CD4-positive, alpha-beta T cell treated with Interleukin-15 for 4 hours (primary cell): ENCODE measurements at regions not wholly inside any gene's neighbourhood (a gene's known extent, or its start where the extent isn't known, plus 50 kb on each side); places are given as distances from the start of the nearest gene placed in this dataset.
"Not testable (repeated sequence)": the region's sequence is repeated elsewhere in the genome, so short reads cannot be mapped to it uniquely, and the experiment has no call there.

Experiments
- DNase-seq: peaks from one replicate; pipeline ENCODE4 v3.0.0-alpha.2; 2020; ENCODE audit warnings: low spot score

DNA sequence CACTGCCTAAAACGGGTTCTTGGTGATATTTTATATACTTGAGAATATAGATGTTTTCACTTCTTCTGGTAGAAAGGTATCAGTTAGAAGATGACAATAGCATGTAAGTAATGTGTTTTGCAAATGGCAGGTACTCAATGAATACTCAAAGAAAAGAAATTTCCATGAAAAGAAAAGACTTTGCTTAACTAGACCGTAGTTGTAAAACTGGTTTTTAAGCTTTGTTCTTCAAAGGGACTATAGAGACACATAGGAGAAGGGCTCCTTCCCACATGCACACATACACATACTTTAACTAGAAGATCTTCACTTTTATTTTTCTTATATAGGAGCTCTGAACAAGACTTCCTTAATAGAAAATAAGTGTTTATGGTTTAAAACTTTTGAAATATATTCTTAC is 215.3 kb upstream of the RND3 start:
- DNase-seq: no peak

DNA sequence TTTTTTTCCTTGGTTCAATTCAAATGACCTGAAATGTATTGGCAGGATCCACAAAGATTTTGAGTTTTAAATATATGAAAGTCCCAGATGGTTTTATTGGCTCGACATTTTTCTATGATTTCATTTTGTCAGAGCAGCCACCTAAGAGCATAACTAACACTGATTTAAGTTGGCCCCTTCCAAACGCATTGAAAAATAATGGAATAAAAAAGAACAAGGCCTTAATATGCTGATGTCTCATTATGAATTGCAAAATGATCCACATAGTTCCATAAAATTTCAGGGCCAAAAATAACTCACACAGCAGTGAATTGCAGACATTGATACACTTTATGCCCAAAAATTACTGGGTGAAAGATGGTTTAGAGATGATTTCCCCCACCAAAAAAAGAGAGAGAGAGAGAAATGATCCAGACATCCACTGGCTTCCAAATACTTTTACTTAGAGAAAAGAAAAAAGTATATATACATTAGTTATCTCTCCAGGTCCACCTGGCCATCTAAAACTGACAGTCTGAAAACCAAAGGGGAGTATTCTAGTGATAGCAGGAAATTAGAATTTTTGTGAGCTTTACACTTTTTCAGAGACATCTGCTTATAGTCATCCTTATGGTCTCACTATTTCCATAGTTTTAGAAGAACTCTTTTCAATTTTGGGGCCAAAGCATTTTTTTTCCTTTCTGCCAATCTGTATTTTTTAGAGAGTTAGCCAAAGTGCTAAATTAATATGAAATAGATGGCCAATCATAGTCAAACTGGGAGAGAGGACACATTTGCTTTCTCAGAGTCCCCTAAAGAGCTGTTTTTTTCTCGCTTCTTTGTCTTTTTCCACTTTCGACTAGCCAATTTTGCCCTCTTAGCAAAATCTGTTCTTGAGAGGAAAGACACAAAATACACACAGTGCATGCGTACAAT is 213.5 kb upstream of the RND3 start:
- DNase-seq: no peak

DNA sequence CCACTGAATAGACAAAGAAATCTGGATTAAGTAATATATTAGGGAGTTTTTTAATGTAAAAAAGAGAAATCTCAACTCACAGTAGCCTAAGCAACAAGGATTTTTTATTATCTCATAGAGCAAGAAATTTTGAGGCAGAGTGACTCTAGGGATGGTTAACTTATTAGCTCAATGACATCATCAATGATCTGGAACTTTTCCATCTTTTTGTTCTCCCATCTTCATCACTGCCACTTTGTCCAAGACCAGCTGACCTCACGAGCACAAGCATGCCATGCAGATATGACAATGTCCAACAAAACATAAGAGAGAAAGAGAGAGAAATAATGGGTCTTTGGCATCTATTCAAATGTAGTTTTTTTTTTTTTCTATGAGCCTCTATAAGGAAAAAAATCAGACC is 211.8 kb upstream of the RND3 start:
- no peak for DNase-seq

DNA sequence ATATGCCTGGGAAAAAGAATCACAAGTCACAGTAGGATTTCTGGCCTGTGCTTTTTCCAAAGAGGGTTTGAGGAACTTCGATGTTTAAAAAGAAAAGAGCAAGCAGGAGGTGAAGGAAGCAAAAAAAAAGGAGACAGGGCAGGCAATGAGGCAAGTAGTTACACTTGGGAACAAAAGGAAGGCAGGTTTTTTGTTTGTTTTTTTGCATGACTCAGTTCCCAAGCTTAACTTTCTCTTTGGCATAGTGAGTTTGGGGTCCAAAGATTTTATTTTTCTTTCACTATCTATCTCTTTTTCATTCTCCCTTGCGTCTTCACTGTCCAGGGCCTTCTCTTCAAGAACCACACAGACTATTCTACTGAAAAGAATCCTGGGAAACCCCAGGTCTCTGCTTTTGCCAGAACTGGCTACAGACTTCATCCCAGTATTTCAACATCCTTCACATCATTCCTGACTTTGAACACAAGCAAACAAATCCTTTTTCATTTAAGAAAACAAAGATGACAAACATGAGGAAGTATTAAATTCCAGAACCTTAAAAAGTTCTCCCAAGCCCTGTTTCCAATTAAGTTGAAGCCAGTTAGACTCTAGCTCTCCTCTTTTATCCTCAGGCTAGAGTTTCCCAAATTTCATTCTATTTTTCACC is 210.7 kb upstream of the RND3 start:
- no peak for DNase-seq

DNA sequence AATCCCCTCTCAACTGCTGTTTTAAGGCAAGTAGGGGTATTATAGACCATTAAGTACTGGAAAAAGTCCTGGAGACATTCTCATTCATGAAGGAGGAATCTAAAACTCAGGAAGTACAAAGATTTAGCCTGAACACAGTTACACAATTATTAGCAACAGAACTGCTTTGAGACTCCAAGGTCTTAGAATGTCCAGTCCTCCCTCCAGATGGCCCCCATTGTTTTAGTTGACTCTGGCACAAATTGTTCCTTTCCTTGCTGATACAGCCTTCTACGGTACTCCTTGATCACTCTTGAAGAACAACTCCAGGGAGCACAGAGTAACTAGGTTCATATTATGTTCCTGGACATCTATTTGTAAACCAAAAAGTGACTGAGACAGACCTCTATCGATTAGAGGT is 210.1 kb upstream of the RND3 start:
- no peak for DNase-seq

DNA sequence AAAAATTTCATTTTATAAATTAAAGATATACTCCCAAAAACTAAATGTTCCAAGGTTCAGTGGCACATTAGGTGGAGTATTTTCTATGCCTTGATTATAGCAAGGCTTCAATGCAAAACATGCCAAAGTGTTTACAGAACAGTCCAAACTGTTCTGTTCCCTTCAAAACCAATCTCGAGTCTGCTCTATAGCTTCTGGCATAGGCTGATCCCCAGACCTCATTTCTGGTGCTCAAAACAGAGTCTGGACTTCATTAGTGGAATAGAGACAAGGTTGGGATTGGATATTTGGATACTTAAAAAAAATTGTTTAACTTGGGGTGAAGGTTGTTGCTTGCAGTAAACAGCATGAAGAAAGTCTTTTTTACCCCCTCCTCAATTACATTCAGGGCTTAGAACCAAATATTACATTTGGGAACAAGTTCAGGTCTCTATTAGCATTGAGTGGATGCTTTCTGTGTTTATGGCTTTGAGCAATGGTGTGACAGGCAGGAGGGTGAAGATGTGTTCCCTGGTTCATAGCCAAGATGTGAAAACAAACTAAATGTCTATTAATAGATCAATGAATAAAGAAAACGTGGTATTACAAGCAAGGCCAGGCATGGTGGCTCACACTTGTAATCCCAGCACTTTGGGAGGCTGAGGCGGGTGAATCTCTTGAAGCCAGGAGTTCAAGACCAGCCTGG is 208.1 kb upstream of the RND3 start:
- DNase-seq: no peak

DNA sequence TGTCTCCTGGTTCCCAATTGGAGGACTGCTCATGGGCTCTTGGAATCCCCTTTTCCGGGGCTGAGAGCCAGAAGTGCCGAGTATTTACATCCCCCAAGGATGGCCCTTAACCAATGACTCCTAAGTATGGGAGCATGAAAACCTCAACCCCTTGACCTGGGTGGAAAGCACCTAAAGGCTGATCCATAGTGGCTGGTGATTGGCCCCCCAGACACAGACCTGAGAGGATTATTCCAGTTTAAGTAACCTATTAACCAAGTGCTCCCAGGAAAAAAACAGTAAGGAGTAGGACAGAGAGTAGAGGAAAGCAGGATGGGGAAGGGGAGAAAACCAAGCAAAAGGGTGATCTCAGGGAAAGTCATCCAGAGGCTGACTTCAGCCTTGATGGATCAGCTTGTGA is 206.1 kb upstream of the RND3 start:
- no peak for DNase-seq

DNA sequence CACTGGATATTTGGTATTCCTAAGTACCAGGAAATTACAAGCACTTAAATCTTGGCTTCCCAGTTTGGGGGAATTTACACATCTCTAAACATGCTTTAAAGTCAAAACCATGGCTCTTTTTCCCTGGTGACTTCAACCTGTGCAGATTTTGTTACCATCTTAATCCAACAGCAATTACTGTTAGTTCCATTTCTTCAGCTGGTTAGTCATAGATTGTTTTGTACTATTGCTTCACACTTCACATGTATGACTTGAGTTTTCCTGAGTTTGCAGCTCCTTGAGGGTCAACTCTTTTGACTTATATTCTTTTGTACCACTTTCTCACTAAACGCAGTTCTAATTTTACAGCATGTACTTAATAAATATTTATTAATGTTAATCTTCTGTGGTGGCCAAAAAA is 203.4 kb upstream of the RND3 start:
- no peak for DNase-seq

DNA sequence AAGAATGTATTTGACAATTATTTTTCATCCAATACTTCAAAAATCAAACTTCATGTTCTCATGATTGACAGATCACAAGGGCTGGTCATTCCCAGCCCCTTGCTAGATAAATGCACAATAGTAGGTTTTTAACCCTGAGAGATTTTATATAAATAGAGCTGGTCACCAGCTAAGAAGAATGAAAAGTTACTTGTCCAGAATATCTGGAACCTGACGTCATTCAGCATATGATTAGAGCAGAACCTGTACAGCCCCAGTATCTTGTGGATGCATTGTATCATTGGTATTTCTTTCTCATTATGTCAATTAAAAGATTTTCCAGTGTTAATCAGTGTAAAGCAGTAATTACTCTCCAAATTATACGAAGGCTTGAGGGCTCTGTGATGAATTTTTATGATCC is 202.8 kb upstream of the RND3 start:
- no peak for DNase-seq

DNA sequence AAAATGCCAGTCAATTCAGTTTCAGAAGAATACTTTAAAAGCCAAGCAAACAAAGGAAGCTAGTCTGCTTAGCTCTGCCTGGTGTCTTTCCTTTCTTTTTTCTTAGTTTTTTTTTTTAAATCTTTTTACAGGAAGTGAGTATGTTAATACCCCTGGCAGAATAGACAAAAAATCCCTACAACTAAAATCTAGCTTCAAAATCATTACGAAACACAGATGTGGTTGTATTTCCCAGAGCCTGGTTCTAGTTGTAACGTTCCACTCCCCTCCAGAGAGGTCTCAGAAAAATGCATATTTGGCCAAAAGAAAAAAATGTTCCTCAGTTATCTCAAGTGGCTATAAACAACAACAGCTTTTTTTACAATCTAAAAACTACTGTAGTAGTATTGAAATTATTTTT is 202.1 kb upstream of the RND3 start:
- no peak for DNase-seq

DNA sequence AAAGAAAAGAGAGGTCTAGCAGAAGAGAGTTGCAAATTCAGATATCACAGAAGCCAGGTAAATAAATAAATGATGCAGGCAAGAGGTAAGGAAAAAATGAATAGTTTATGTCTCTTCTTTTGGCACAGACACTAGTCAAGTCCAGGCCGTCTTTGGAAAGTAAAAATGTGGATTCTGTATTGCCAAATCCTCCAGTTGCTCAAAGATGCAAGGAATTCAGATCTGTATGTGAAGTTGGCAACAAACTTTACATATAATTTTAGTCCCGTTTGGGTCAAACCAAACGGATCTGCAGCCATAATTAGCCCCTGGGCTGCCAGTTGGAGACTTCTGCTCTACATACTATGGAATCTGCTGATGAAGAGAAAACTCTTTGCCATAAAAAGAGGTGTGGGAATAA is 200.5 kb upstream of the RND3 start:
- DNase-seq: no peak

DNA sequence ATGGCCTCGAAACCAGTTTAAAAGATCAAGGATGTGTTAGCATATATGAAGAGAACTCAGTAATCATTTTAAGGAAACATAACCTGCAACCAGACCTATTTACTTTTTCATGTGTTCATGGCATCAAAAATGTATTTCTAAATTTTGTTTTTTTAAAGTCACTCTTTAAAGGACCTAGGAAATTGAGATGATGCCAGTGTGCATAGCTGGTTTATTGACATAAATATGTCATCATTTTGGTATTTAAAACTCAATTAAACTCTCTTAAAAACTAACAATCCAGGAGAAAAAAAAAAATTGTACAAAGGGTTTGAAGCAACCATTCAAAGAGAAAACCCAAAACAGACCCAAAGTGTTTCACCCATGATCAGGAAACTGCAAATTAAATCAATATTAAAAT is 198.9 kb upstream of the RND3 start:
- DNase-seq: no peak

DNA sequence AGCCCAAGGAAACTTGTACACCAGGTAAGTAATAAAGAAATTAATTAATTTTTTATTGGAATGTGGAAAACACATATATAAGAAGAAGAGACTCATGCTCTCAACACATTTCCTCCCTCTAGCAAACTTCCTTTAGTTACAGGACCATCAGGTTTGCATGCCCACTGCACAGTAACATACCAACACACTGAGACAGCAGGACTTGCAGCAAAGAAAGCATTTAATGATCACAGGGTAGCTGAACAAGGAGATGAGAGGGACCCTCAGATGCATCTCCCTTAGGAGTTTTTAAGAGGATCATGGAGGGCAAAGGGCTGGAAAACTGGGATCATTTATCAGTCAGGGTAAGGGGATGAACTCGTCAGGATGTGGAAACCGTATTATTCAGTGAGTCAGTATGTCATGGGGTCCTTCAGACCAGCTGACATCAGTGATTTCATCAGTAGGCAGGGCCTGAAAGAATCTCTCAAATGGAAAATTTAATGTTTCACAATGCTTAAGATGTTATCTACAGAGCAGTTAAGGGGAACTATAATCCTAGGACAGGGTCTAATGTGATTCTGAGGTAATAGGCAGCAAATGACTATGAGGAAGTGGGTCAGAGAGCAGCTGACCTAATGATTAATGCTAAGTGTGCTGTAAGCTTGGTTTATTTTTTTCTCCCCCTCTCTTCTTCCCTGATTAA is 193.8 kb upstream of the RND3 start:
- DNase-seq: no peak

DNA sequence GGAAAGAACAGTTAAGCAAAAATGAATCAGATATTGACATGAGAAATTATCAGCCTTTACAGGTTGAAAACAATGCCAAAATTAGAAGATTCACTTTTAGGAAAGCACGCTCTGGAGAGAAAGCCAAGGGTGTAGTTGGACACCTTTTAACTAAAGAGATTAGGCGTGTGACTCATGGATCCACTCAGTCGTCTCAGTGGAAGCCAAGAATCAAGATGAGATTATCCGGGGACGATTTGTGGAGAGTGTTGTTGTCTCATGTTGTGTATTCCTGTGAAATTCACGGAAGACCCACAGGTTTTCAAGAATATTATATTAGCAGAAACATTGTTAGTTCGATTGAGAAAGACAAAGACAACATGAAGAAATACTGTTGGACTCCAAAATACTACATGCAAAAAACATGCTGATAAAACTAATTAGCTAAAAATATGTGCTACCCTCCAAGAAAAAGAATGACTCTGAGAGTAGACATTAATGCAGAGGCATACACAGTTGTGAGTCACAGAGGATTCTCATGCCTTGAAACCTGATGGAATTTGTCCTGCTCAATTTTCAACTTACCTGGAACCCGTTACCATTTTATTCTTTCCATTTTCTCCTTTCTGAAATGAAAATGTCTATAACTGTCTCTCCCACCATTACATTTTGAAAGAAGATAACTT is 192.1 kb upstream of the RND3 start:
- DNase-seq: no peak

DNA sequence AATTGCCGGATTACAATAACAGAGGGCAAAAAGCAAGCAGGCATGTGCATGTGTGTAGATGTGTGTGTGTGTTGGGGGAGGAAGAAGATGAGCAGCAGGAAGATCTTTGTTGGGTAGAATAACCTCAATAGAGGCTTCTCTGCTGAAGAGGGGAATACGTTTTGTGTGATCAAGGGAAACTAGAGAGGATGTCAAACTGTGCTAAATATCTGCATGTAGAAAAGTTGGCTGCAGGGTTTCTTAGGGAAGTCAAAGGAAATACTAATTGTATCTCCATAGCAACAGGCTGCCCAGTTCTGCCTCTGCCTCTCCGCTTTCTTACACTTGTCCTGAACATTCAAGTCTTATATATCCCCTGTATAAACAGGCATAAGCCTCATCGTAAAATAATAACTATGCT is 190.1 kb upstream of the RND3 start:
- no peak for DNase-seq

DNA sequence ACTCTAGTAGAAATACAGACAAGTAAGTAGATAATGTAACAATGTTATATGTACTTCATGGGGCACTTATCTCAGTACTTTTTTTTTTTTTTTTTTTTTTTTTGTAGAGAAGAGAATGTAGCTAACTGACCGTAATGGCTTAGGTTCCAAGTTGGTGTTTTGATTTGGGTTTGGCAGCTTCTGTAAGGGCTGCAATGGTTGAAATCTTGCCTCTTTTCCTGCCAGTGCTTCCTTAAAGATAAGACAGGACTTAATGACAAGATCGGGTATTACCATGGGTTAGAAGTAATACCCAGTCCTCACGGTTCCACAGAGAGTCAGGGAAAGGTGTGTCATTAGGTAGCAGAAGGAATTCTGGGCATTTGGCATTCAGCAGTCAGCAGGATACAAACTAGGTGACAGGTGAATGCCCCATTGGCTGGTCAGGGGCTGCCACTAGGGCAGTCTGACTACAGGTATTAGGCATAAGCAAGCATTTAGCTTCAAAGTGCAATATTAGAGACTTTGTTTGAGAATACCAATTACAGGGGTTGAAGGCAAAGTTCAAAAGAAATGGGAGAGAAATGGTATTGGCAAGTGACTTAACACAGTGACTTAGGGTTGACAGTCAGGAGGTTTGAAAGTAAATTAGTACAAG is 189.4 kb upstream of the RND3 start:
- DNase-seq: no peak

DNA sequence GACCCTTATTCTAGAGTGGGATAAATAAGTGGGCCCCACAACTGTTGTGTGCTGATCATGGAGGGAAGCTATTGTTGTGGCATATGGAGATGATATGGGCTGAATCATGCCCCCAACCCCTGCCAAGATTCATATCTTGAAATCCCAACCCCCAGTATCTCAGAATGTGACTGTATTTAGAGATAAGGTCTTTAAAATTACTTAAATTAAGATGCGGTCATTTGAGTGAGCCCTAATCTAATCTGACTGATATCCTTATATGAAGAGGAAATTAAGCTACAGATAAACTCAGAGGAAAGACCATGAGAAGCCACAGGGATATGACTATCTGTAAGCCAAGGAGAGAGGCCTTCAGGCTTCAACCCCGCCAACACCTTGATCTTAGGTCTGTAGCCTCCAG is 188.3 kb upstream of the RND3 start:
- DNase-seq: no peak

DNA sequence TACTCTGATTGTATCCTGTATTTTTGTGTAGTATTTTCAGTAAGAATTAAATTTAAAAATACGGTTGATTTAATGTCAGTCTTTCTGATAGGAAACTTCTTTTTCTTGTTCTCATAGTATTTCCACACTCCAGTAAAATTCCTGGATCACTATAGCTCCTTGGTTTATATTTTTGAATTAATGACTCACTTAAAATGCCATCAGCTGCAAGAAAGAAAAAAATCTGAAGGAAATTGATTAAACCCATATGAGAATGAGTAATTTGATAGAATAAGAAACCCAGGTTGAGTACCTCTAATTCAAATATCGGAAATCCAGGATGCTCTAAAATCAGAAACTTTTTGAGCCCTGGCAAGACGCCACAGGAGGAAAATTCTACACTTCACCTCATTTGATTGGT is 186.8 kb upstream of the RND3 start:
- no peak for DNase-seq

DNA sequence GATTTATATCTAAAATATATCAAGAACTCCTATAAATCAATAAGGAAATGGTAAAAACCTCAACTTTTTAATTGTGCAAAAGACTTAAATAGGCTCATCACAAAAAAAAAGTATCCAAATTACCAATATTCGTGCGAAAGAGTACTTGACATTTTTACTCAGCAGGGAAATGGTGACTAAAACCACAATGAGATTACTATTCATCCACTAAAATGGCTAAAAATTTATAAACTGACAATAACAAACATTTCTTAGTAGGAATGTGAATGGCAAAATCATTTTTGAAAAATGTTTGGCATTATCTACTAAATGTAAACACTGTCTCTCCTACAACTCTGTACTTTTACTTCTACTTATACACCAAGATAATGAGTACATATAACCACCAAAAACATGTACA is 184.8 kb upstream of the RND3 start:
- DNase-seq: no peak

DNA sequence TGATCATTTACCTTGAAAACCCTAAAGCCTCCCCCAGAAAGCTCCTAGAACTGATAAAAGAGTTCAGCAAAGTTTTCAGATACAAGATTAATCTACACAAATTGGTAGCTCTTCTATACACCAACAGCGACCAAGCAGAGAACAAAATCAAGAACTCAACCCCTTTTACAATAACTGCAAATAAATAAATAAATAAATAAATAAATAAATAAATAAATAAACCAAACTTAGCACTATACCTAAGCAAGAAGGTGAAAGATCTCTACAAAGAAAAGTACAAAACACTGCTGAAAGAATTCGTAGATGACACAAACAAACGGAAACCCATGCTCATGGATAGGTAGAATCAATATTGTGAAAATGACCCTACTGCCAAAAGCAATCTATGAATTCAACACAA is 182.0 kb upstream of the RND3 start:
- DNase-seq: no peak

DNA sequence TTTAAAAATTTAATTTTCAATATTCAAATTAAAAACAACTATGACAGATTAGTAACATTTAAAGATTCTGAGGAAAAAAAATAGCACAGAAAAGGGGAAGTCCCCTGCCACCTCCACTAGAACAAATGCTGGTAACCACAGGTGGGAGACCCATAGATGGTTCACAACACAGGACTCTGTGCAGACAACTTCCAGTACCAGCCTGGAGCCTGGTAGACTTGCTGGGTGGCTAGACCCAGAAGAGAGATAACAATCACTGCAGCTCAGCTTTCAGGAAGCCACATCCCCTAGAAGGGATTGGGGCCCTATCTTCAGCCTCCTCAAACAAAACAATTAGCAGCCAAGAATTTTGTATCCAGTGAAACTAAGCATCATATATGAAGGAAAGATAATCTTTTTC is 179.6 kb upstream of the RND3 start:
- not testable (repeated sequence) for DNase-seq

DNA sequence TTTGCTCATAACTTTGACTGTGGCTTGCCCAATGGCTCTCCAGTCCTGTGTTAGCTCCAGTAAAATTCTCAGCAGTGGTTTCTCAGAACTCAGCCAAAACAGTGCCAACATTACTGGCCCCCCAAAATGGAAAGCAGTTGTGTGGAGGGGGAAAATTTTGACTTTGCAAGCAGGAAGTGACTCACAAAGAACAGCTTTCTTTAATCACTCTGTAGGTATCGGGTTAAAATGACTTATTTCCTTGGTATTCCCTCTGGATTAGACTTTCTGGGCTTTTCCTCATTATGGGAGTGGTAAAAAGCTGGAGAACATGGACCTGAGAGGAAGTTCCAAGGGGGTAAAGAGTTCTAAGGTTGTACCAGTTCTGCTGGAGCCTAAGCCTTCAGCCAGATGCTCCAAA is 175.7 kb upstream of the RND3 start:
- DNase-seq: no peak
